Neural cell (in vitro differentiated cells): ENCODE measurements at regions not wholly inside any gene's neighbourhood (a gene's known extent, or its start where the extent isn't known, plus 50 kb on each side); places are given as distances from the start of the nearest gene placed in this dataset.

Experiments
- CTCF ChIP-seq: fragments of 450-650 bp; IDR thresholded peaks from 2 replicates; pipeline ENCODE4 v1.5.1; 2014; ENCODE audit warnings: antibody characterized with exemption, mild to moderate bottlenecking, moderate library complexity; ENCODE audit not compliant: poor library complexity, severe bottlenecking
- POLR2AphosphoS5 ChIP-seq: IDR thresholded peaks from 2 replicates; pipeline ENCODE4 v1.6.1; 2012
- SMC3 ChIP-seq: fragments of 450-650 bp; conservative IDR thresholded peaks from 2 replicates; pipeline ENCODE4 v1.6.1; 2014; ENCODE audit warnings: antibody characterized with exemption, mild to moderate bottlenecking, moderate library complexity; ENCODE audit not compliant: poor library complexity
- TAF1 ChIP-seq: IDR thresholded peaks from 2 replicates; pipeline ENCODE4 v1.6.1; 2012; ENCODE audit warnings: low read depth
- TF ChIP-seq, protein P1 (sequence below): IDR thresholded peaks from 2 replicates; pipeline ENCODE4 v1.6.1; 2012; ENCODE audit warnings: borderline replicate concordance

- TF ChIP-seq CTCF (no peak), POLR2AphosphoS5 (no peak), TAF1 (no peak), SMC3 (no peak)
- TF ChIP-seq, protein P1, sequence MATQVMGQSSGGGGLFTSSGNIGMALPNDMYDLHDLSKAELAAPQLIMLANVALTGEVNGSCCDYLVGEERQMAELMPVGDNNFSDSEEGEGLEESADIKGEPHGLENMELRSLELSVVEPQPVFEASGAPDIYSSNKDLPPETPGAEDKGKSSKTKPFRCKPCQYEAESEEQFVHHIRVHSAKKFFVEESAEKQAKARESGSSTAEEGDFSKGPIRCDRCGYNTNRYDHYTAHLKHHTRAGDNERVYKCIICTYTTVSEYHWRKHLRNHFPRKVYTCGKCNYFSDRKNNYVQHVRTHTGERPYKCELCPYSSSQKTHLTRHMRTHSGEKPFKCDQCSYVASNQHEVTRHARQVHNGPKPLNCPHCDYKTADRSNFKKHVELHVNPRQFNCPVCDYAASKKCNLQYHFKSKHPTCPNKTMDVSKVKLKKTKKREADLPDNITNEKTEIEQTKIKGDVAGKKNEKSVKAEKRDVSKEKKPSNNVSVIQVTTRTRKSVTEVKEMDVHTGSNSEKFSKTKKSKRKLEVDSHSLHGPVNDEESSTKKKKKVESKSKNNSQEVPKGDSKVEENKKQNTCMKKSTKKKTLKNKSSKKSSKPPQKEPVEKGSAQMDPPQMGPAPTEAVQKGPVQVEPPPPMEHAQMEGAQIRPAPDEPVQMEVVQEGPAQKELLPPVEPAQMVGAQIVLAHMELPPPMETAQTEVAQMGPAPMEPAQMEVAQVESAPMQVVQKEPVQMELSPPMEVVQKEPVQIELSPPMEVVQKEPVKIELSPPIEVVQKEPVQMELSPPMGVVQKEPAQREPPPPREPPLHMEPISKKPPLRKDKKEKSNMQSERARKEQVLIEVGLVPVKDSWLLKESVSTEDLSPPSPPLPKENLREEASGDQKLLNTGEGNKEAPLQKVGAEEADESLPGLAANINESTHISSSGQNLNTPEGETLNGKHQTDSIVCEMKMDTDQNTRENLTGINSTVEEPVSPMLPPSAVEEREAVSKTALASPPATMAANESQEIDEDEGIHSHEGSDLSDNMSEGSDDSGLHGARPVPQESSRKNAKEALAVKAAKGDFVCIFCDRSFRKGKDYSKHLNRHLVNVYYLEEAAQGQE = no peak
These were observed 121.2 kb upstream of the GPR26 start for GRCh38 chr10:123544986-123545385.
